ENCODE measurements at regions not wholly inside any gene's neighbourhood (a gene's known extent, or its start where the extent isn't known, plus 50 kb on each side); places are given as distances from the start of the nearest gene placed in this dataset.

DNA sequence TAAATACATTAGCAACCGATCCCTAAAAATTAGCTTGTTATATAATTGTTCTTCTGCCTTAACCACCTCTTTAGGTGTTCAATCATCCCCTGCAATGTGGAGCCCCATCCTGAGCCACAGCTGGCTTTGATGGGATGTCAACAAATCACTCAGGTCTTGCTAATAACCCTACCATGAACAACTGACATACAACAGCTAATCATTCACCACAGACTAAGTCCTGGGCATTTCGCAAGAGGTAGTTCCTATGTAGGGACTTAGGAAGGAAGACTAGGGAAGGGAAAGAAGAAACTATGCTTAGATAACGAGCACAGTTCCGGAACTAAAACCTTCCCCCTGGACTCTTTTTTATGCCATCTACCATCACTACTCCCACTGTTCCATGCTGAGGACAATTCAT, 63.6 kb upstream of the PTCHD1 start:
- H3K4me3 ChIP-seq (ENCODE audit: low read depth, low read length), result no peak overlapping the region
- no peaks in the 10 kb centered on the region for H3K27me3 ChIP-seq (ENCODE audit: control insufficient read depth, insufficient read depth, low read length)
- no peaks in the 10 kb centered on the region for H3K36me3 ChIP-seq (ENCODE audit: control insufficient read depth, insufficient read depth, low read length)
- no peak for DNase-seq (ENCODE audit: low read depth)
- TF ChIP-seq, protein P1, sequence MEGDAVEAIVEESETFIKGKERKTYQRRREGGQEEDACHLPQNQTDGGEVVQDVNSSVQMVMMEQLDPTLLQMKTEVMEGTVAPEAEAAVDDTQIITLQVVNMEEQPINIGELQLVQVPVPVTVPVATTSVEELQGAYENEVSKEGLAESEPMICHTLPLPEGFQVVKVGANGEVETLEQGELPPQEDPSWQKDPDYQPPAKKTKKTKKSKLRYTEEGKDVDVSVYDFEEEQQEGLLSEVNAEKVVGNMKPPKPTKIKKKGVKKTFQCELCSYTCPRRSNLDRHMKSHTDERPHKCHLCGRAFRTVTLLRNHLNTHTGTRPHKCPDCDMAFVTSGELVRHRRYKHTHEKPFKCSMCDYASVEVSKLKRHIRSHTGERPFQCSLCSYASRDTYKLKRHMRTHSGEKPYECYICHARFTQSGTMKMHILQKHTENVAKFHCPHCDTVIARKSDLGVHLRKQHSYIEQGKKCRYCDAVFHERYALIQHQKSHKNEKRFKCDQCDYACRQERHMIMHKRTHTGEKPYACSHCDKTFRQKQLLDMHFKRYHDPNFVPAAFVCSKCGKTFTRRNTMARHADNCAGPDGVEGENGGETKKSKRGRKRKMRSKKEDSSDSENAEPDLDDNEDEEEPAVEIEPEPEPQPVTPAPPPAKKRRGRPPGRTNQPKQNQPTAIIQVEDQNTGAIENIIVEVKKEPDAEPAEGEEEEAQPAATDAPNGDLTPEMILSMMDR (IDR thresholded peaks at IDR 0.05; ENCODE audit: insufficient read depth, low read depth, low read length), result no peak
- ChIA-PET CTCF (no interaction called here), POLR2A (no interaction called here)

DNA sequence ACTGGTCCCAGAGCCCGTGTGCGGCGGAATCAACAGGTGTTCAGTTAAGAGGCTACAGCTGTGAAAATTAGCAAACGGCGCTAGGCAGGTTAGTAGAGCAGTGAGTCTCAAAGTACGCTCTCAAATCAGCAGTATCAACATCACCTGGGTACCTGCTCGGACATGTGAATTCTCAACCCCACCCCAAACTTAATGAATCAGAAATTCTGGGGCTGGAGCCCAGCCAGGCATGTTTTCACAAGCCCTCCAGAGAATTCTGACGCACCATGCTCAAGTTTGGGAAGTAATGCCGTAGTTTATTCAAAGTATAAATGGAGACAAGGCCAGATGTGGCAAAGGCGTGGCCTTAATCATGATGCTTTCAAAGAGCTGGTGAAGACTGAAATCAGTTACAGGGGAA, 58.2 kb upstream of the PTCHD1 start:
- ChIA-PET CTCF (no interaction called here), POLR2A (no interaction called here)
- TF ChIP-seq, protein P1 (IDR thresholded peaks at IDR 0.05; ENCODE audit: insufficient read depth, low read depth, low read length), result no peak
- Histone ChIP-seq H3K4me3 (ENCODE audit: low read depth, low read length) (no peak overlapping the region), H3K27me3 (ENCODE audit: control insufficient read depth, insufficient read depth, low read length) (no peaks in the 10 kb centered on the region), H3K36me3 (ENCODE audit: control insufficient read depth, insufficient read depth, low read length) (no peaks in the 10 kb centered on the region)
- no peak for DNase-seq (ENCODE audit: low read depth)
